Body of pancreas (tissue), 4 donors: ENCODE measurements at regions not wholly inside any gene's neighbourhood (a gene's known extent, or its start where the extent isn't known, plus 50 kb on each side); places are given as distances from the start of the nearest gene placed in this dataset.
"Not testable (repeated sequence)": the region's sequence is repeated elsewhere in the genome, so short reads cannot be mapped to it uniquely, and the experiment has no call there.

Experiments
- ATAC-seq: fragments of 150-250 bp; one replicate; pipeline ENCODE4 v1.9.1; 2016
- DNase-seq, 4 donors: peaks; one replicate each; pipeline ENCODE4 v3.0.0-alpha.2; 2019
- H3K27ac ChIP-seq, 4 donors: fragments of 200-600 bp; sonication (generic); 1 replicate in 3 of 4; 2 replicates in 1 of 4; pipeline versions ENCODE4 v1.5.1 to v1.6.1; 2016 to 2019; ENCODE audit warnings: mild to moderate bottlenecking in 1 of 4, mixed read lengths in 1 of 4, moderate library complexity in 1 of 4
- H3K27me3 ChIP-seq, 2 donors: fragments of 200-600 bp; sonication (generic); one replicate each; pipeline ENCODE4 v1.6.0; 2016; ENCODE audit warnings: mild to moderate bottlenecking in 1 of 2
- H3K36me3 ChIP-seq, 2 donors: fragments of 200-600 bp; sonication (generic); replicated peaks in 1 of 2; 2 replicates each; pipeline ENCODE4 v1.5.1; 2016; ENCODE audit warnings: low read depth in 2 of 2; ENCODE audit not compliant: insufficient read depth in 1 of 2
- H3K4me1 ChIP-seq: fragments of 200-600 bp; sonication (generic); one replicate; pipeline ENCODE4 v1.6.0; 2016
- H3K4me3 ChIP-seq, 2 donors: fragments of 200-600 bp; sonication (generic); 1 replicate in 1 of 2; 2 replicates in 1 of 2; pipeline ENCODE4 v1.5.1; 2016 to 2019
- H3K9me3 ChIP-seq, 3 donors: fragments of 200-600 bp; sonication (generic); 1 replicate in 2 of 3; 2 replicates in 1 of 3; pipeline ENCODE4 v1.5.1; 2016
- POLR2A ChIP-seq, 3 donors: fragments of 450-650 bp; IDR thresholded peaks; one replicate each; pipeline ENCODE4 v1.6.1; 2016; ENCODE audit warnings: antibody characterized with exemption in 3 of 3, mild to moderate bottlenecking in 2 of 3
- WGBS, 2 donors: methylation state at CpG; one replicate each; pipeline ENCODE4 v1.1.5; 2017; 5-methylcytosine and 5-hydroxymethylcytosine counted together
- intact Hi-C: fragments of 100-400 bp; cut with DNase I; formaldehyde crosslinking; loops from one replicate; pipeline ENCODE4 v1.15.1; 2023
- TF ChIP-seq, protein P1 (sequence below), 7 experiments: fragments of 450-650 bp in 4 of 7; fragments of 200-600 bp in 3 of 7; sonication (generic) in 3 of 7; IDR thresholded peaks; one replicate each; pipeline ENCODE4 v1.5.1; 2016 to 2019; ENCODE audit warnings: antibody characterized with exemption in 7 of 7

GRCh38 chr5:176748073-176748966, 62.0 kb upstream of the UNC5A start:
- 52 to 58% methylated on average over 22 to 24 of the region's 24 CpGs for WGBS, 2 donors
- H3K4me1 ChIP-seq = peaks cover 5% of the 10 kb centered on the region
- DNase-seq (no peak), ATAC-seq (no peak)
- no peak overlapping the region for H3K4me3 ChIP-seq
- H3K27me3 ChIP-seq = peaks cover 0 to 14% of the 10 kb centered on the region in 2 donors
- H3K9me3 ChIP-seq = no peaks in the 10 kb centered on the region
- TF ChIP-seq POLR2A (IDR thresholded peaks at IDR 0.05) = no peak
- TF ChIP-seq, protein P1, sequence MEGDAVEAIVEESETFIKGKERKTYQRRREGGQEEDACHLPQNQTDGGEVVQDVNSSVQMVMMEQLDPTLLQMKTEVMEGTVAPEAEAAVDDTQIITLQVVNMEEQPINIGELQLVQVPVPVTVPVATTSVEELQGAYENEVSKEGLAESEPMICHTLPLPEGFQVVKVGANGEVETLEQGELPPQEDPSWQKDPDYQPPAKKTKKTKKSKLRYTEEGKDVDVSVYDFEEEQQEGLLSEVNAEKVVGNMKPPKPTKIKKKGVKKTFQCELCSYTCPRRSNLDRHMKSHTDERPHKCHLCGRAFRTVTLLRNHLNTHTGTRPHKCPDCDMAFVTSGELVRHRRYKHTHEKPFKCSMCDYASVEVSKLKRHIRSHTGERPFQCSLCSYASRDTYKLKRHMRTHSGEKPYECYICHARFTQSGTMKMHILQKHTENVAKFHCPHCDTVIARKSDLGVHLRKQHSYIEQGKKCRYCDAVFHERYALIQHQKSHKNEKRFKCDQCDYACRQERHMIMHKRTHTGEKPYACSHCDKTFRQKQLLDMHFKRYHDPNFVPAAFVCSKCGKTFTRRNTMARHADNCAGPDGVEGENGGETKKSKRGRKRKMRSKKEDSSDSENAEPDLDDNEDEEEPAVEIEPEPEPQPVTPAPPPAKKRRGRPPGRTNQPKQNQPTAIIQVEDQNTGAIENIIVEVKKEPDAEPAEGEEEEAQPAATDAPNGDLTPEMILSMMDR (IDR thresholded peaks at IDR 0.05) = no peak
- intact Hi-C loops = no loop called here
- H3K27ac ChIP-seq = no peak overlapping the region
- H3K36me3 ChIP-seq = no peaks in the 10 kb centered on the region

- TF ChIP-seq POLR2A (IDR thresholded peaks at IDR 0.05) = no peak
- TF ChIP-seq, protein P1 (IDR thresholded peaks at IDR 0.05) = no peak
- intact Hi-C loops = no loop called here
- H3K27me3 ChIP-seq = peaks cover 0 to 6% of the 10 kb centered on the region in 2 donors
- no peak overlapping the region for H3K27ac ChIP-seq
- H3K4me1 ChIP-seq = no peaks in the 10 kb centered on the region
- H3K4me3 ChIP-seq = no peak overlapping the region
- DNase-seq = no peak
- H3K9me3 ChIP-seq = no peaks in the 10 kb centered on the region
- 33 to 60% methylated on average over 15 to 21 of the region's 21 CpGs for WGBS, 2 donors
- ATAC-seq = no peak
- no peaks in the 10 kb centered on the region for H3K36me3 ChIP-seq
Measured at GRCh38 chr5:176748967-176749935, 61.1 kb upstream of the UNC5A start.

GRCh38 chr5:176750144-176750543, 60.2 kb upstream of the UNC5A start:
- ATAC-seq = no peak
- intact Hi-C loops = no loop called here
- no peaks in the 10 kb centered on the region for H3K9me3 ChIP-seq
- H3K36me3 ChIP-seq = no peaks in the 10 kb centered on the region
- DNase-seq = no peak
- H3K4me3 ChIP-seq = no peak overlapping the region
- TF ChIP-seq, protein P1 (IDR thresholded peaks at IDR 0.05) = no peak
- TF ChIP-seq POLR2A (IDR thresholded peaks at IDR 0.05) = no peak
- peaks cover 0 to 6% of the 10 kb centered on the region in 2 donors for H3K27me3 ChIP-seq
- H3K4me1 ChIP-seq = no peaks in the 10 kb centered on the region
- WGBS, 2 donors = 57 to 61% methylated on average over 10 of the region's 10 CpGs
- H3K27ac ChIP-seq = no peak overlapping the region

DNA sequence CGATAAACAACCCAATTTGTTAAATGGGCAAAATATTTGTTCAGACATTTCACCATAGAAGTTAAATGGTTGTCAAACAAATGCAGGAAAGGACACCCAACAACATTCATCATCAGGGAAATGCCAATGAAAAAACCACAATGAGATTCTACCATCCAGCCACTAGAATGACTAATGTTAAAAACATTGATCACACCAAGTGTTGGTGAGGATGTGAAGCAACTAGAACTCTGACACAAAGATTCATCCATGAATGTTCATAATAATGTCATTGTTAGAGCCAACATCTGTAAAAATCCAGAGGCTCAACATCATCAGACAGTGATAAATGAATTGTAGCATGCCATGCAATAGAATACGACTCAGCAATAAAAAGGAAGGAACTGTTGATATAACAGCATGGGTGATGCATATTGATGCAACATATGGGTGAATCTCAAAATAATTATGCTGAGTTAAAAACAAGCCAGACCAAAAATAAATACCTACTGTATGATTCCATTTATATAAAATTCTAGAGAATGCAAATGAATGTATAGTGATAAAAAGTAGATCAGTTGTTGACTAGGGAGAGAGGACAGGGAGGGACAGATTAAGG, 55.9 kb upstream of the UNC5A start:
- Histone ChIP-seq H3K4me1 (no peaks in the 10 kb centered on the region), H3K4me3 (no peak overlapping the region), H3K36me3 (no peaks in the 10 kb centered on the region), H3K27me3 (no peaks in the 10 kb centered on the region), H3K27ac (no peak overlapping the region), H3K9me3 (no peaks in the 10 kb centered on the region)
- no peak for TF ChIP-seq POLR2A (IDR thresholded peaks at IDR 0.05)
- TF ChIP-seq, protein P1 (IDR thresholded peaks at IDR 0.05) = no peak
- WGBS, 2 donors = 79 to 84% methylated on average over 2 of the region's 2 CpGs
- intact Hi-C loops = no loop called here
- no peak for DNase-seq
- ATAC-seq = no peak

DNA sequence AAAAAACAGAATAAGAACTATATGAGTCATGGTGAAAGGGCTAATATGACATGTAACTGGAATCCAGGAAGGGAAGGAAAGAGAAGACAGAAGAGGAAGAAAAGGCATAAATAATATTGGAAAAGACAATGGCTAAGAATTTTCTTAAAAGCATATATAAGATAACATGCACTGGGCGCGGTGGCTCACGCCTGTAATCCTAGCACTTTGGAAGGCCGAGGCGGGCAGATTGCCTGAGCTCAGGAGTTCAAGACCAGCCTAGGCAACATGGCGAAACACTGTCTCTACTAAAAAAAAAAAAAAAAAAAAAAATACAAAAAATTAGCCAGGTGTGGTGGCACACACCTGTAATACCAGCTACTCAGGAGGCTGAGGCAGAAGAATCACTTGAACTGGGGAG, 54.8 kb upstream of the UNC5A start:
- H3K36me3 ChIP-seq, H3K4me1 ChIP-seq, ATAC-seq, H3K27me3 ChIP-seq, intact Hi-C loops, H3K4me3 ChIP-seq, H3K27ac ChIP-seq, H3K9me3 ChIP-seq, DNase-seq: not testable (repeated sequence)
- 87 to 90% methylated on average over 6 of the region's 6 CpGs for WGBS, 2 donors

DNA sequence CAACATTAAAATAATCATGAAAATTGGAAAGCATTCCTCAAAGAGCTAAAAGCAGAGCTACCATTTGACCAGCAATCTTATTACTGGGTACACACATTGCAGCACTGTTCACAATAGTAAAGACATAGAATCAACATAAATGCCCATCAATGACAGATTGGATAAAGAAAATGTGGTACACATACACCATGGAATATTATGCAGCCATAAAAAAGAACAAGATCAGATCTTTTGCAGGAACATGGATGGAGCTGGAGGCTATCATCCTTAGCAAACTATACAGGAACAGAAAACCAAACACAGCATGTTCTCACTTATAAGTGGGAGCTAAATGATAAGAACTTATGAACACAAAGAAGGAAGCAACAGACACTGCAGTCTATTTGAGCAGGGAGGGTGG, 52.8 kb upstream of the UNC5A start:
- ATAC-seq, H3K4me1 ChIP-seq, H3K27me3 ChIP-seq, H3K36me3 ChIP-seq, intact Hi-C loops, DNase-seq, H3K9me3 ChIP-seq, H3K4me3 ChIP-seq, H3K27ac ChIP-seq: not testable (repeated sequence)
